AG04449 (cell line): ENCODE measurements at regions not wholly inside any gene's neighbourhood (a gene's known extent, or its start where the extent isn't known, plus 50 kb on each side); places are given as distances from the start of the nearest gene placed in this dataset.

Experiments used
- CTCF ChIA-PET: fragments of 350-600 bp; formaldehyde crosslinking; extraction: SDS; loops from one replicate; lab custom pipeline; 2021; ENCODE audit warnings: antibody characterized with exemption; lab: Yijun Ruan, JAX
- POLR2A ChIA-PET: fragments of 400-600, 350-600 bp; formaldehyde crosslinking; extraction: SDS; loops from one replicate; lab custom pipeline; 2020; ENCODE audit warnings: antibody characterized with exemption, inconsistent platforms; lab: Yijun Ruan, JAX
- DNase-seq: peaks from one replicate; pipeline ENCODE4 v3.0.0-alpha.2; 2010; ENCODE audit warnings: low read depth, low spot score
- H3K4me3 ChIP-seq: 2 replicates; pipeline ENCODE4 v1.5.1; 2011; ENCODE audit warnings: low read depth, mild to moderate bottlenecking, control low read depth, low read length
- TF ChIP-seq, protein P1 (sequence below): IDR thresholded peaks from one replicate; pipeline ENCODE4 v1.5.1; 2011; ENCODE audit warnings: mild to moderate bottlenecking, moderate library complexity, low read length, control low read depth, inconsistent platforms; ENCODE audit not compliant: insufficient read depth; ENCODE audit errors: missing control alignments

DNA sequence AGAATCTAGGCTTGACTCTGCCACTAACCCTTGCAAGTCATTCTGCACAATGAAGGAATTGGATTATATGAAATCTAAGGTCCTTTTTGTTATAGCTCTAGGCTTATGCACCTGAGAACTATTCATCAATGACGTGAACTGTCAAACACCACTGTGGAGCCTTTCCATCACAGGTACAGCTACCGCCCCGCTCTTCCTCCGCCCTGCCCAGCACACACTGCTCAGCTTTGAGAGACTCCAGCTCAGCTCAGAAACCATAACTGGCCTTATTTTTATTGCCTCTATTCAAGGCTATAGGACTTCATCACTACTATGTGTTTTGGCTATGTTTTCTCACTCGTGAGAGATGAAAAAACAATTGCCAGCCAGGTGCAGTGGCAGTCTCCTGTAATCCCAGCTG is 88.2 kb upstream of the RPL34 start:
- POLR2A ChIA-PET: no interaction called here

GRCh38 chr4:108531461-108531860 is 88.9 kb upstream of the RPL34 start:
- H3K4me3 ChIP-seq: no peak overlapping the region
- ChIA-PET POLR2A (no interaction called here), CTCF (no interaction called here)
- no peak for DNase-seq
- TF ChIP-seq, protein P1, sequence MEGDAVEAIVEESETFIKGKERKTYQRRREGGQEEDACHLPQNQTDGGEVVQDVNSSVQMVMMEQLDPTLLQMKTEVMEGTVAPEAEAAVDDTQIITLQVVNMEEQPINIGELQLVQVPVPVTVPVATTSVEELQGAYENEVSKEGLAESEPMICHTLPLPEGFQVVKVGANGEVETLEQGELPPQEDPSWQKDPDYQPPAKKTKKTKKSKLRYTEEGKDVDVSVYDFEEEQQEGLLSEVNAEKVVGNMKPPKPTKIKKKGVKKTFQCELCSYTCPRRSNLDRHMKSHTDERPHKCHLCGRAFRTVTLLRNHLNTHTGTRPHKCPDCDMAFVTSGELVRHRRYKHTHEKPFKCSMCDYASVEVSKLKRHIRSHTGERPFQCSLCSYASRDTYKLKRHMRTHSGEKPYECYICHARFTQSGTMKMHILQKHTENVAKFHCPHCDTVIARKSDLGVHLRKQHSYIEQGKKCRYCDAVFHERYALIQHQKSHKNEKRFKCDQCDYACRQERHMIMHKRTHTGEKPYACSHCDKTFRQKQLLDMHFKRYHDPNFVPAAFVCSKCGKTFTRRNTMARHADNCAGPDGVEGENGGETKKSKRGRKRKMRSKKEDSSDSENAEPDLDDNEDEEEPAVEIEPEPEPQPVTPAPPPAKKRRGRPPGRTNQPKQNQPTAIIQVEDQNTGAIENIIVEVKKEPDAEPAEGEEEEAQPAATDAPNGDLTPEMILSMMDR: no peak

More for the DNA sequence above, 88.2 kb upstream of the RPL34 start:
- TF ChIP-seq, protein P1: no peak
- no peak overlapping the region for H3K4me3 ChIP-seq
- no peak for DNase-seq
- CTCF ChIA-PET: interaction anchor here (0.9 to 1.6 kb wide), 2 partner anchors 11 to 513 kb away, joined by 3 to 4 read pairs; no protein-coding TSS in a partner anchor

DNA sequence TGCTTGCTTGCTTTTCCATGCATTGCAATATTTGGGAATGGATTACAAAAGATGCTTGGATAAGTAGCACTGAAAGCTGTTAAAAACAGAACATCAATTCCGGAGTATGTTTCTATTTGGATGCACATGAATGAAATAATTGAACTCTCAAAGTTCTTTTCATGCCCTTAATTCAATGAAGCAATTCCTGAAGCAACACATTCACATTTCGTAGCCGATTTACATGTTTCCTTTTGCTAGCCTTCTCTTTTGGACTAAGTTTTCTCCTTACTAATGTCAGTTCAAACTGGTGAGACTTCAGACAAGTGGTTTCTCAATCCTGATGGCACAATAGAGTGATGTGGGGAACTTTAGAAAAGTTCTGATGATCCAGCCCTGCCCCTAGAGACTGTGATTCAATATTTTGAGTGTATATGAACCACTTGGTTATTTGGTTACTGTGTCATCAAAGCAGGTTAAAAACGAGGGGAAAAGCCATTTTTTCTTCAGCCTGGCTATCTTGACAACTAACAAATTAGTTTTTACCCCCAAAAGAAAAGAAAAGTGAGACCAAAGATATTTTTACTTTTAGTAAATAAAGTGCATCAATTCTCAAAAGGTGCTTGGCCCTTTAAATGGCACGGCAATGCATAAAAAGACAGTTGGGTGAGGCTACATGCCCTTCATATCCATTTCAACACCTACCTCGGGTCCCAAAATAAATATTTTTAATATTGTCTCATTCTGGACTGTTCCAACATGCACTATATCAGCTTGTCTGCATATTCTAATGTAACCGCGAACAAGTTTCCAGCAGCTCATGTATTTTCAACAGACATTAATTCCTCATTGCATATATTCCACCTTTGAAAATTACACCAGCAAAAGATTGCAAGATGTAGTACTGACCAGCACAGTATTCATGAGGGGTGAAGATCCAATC is 90.1 kb upstream of the RPL34 start:
- CTCF ChIA-PET: no interaction called here
- POLR2A ChIA-PET: no interaction called here
- DNase-seq: no peak
- no peak overlapping the region for H3K4me3 ChIP-seq
- TF ChIP-seq, protein P1: no peak

DNA sequence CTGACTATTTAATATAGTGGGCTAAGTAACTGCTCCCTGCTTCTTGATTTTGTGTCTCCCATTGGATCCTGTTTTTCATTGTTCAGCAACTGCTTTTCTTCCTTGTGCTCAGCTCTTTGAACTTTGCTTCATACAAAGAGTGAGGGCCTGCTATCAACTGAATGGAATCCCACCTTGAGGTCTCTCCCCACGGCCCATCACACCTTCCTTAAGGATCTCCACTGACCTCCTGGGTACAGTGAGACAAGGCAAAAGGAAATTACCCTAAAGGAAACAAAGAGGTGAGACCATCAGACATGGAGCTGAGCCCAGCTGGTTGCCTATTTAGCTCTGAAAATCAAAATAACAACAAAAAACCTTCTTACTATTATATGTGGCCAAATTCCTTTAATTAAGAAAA is 91.3 kb upstream of the RPL34 start:
- H3K4me3 ChIP-seq: no peak overlapping the region
- ChIA-PET POLR2A (no interaction called here), CTCF (interaction anchor here (0.8 kb wide), 1 partner anchor 17 kb away, joined by 3 read pairs; no protein-coding TSS in a partner anchor)
- DNase-seq: no peak
- TF ChIP-seq, protein P1: no peak

- H3K4me3 ChIP-seq: no peak overlapping the region
- no peak for DNase-seq
- CTCF ChIA-PET: no interaction called here
- TF ChIP-seq, protein P1: no peak
- POLR2A ChIA-PET: no interaction called here
Measured at GRCh38 chr4:108527723-108528122, 92.7 kb upstream of the RPL34 start.

GRCh38 chr4:108520807-108521206 is 99.6 kb upstream of the RPL34 start:
- DNase-seq: no peak
- no peak overlapping the region for H3K4me3 ChIP-seq
- ChIA-PET CTCF (interaction anchor here (0.7 to 1.4 kb wide), 2 partner anchors 489 to 502 kb away, joined by 3 read pairs; no protein-coding TSS in a partner anchor), POLR2A (no interaction called here)
- TF ChIP-seq, protein P1: no peak
